IPS DF 6.9 (cell line): ENCODE measurements at regions not wholly inside any gene's neighbourhood (a gene's known extent, or its start where the extent isn't known, plus 50 kb on each side); places are given as distances from the start of the nearest gene placed in this dataset.

Experiments
- DNase-seq: peaks from one replicate; pipeline ENCODE4 v3.0.0-alpha.2; 2013; ENCODE audit warnings: low read depth, low spot score
- H3K27ac ChIP-seq: one replicate; pipeline ENCODE4 v1.5.1; 2013; ENCODE audit warnings: low read length, control low read depth
- H3K27me3 ChIP-seq: 2 replicates; pipeline ENCODE4 v1.6.1; 2013; ENCODE audit warnings: mild to moderate bottlenecking, low read length; ENCODE audit not compliant: control insufficient read depth, insufficient read depth
- H3K36me3 ChIP-seq: 2 replicates; pipeline ENCODE4 v1.6.1; 2013; ENCODE audit warnings: low read length; ENCODE audit not compliant: control insufficient read depth, insufficient read depth
- H3K4me1 ChIP-seq: 2 replicates; pipeline ENCODE4 v1.6.1; 2013; ENCODE audit warnings: low read length; ENCODE audit not compliant: control insufficient read depth, insufficient read depth
- H3K4me3 ChIP-seq: 2 replicates; pipeline ENCODE4 v1.5.1; 2013; ENCODE audit warnings: mild to moderate bottlenecking, low read length
- H3K9me3 ChIP-seq: 2 replicates; pipeline ENCODE4 v1.6.1; 2013; ENCODE audit warnings: low read length, inconsistent platforms; ENCODE audit not compliant: control insufficient read depth, insufficient read depth
- WGBS: extraction: QIAGEN DNeasy Blood & Tissue Kit; methylation state at CpG from one replicate; pipeline ENCODE4 v1.1.7; 2013; ENCODE audit warnings: mixed read lengths, missing lambda C conversion rate; ENCODE audit not compliant: insufficient read length, insufficient coverage; 5-methylcytosine and 5-hydroxymethylcytosine counted together

GRCh38 chr10:28839600-28840007 lies 162.3 kb downstream of the BAMBI start:
- Histone ChIP-seq H3K9me3 (no peaks in the 10 kb centered on the region), H3K27ac (no peak overlapping the region), H3K4me1 (no peaks in the 10 kb centered on the region), H3K4me3 (no peak overlapping the region), H3K36me3 (no peaks in the 10 kb centered on the region), H3K27me3 (no peaks in the 10 kb centered on the region)
- DNase-seq: no peak
- no CpG with 5 or more reads among the region's 6 CpGs for WGBS

GRCh38 chr10:28840202-28840601 lies 162.9 kb downstream of the BAMBI start:
- Histone ChIP-seq H3K4me1 (no peaks in the 10 kb centered on the region), H3K36me3 (no peaks in the 10 kb centered on the region), H3K4me3 (no peak overlapping the region), H3K27ac (no peak overlapping the region), H3K27me3 (no peaks in the 10 kb centered on the region), H3K9me3 (no peaks in the 10 kb centered on the region)
- DNase-seq: no peak
- no CpG with 5 or more reads among the region's 6 CpGs for WGBS

DNA sequence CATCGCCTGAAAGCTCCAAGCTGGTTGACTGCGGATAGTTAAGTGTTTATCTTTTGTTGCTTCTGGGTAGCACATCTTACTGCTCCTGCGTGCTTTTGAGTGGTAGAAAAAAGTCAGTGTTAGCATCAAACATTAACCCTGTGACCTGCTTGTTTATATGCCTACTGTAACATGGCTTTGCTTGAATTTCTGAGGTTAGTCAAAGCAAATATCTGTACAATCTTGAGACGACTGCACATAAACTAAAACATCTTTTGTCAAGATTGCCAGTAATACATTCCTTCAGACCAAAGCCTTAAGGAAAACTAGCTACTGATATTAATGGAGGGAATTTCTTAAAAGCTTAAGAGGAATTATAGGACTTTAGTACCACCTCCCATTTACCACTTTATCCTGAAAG lies 163.7 kb downstream of the BAMBI start:
- H3K27ac ChIP-seq: no peak overlapping the region
- no peaks in the 10 kb centered on the region for H3K4me1 ChIP-seq
- H3K9me3 ChIP-seq: no peaks in the 10 kb centered on the region
- no peaks in the 10 kb centered on the region for H3K36me3 ChIP-seq
- no peak overlapping the region for H3K4me3 ChIP-seq
- no peaks in the 10 kb centered on the region for H3K27me3 ChIP-seq
- no peak for DNase-seq
- no CpG with 5 or more reads among the region's 4 CpGs for WGBS

DNA sequence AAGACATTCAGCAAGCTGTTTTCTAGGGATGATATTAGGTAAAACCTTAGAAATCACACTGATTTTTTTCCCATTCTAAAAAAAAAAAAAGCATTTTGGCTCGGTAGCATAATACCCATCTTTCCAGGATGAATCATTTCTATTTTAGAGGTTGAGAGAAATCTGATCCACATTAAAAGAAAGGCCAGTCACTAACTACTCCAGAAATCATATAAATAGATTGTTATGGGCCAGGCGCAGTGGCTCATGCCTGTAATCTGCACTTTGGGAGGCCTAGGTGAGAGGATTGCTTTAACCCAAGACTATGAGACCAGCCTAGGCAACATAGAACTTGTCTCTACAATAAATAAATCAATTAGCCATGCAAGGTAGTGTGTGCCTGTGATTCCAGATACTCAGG lies 164.3 kb downstream of the BAMBI start:
- Histone ChIP-seq H3K4me3 (no peak overlapping the region), H3K9me3 (no peaks in the 10 kb centered on the region), H3K4me1 (no peaks in the 10 kb centered on the region), H3K36me3 (no peaks in the 10 kb centered on the region), H3K27me3 (no peaks in the 10 kb centered on the region), H3K27ac (no peak overlapping the region)
- no peak for DNase-seq
- no CpG with 5 or more reads among the region's 2 CpGs for WGBS

GRCh38 chr10:28842321-28842720 lies 165.0 kb downstream of the BAMBI start:
- no peaks in the 10 kb centered on the region for H3K27me3 ChIP-seq
- H3K4me1 ChIP-seq: no peaks in the 10 kb centered on the region
- no peaks in the 10 kb centered on the region for H3K36me3 ChIP-seq
- WGBS: no CpG with 5 or more reads among the region's 3 CpGs
- H3K4me3 ChIP-seq: no peak overlapping the region
- no peak for DNase-seq
- no peak overlapping the region for H3K27ac ChIP-seq
- no peaks in the 10 kb centered on the region for H3K9me3 ChIP-seq

DNA sequence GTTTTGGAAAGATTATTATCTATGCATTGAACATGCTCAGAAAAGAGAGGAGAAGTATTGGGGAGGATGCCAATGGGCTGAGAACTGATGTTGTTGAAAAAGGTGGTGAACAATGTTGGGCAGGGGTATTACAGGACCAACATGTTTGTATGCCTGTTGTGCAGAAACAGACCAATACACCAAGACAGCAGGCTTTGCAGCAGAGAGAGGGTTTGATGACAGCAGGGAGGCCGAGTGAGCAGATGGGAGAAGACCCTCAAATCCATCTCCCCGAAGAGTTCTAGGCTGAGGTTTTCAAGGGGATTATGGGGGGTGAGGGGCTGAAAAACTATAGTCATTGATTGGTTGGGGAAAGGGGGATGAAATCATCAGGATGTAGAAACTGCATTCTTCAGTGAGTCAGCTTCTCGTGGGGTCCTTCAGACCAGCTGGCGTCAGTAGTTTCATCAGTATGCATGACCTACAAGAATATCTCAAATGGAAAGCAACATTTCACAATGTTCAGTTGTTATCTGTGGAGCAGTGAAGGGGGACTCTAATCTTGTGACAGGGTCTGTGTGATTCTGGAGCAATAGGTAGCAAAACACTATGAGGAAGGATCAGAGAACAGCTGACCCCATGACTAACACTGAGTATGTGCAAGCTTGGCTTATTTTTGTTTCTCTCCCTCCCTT lies 167.8 kb downstream of the BAMBI start:
- no CpG with 5 or more reads among the region's 4 CpGs for whole genome bisulfite sequencing
- no peak overlapping the region for H3K27ac ChIP-seq
- no peaks in the 10 kb centered on the region for H3K4me1 ChIP-seq
- no peaks in the 10 kb centered on the region for H3K36me3 ChIP-seq
- no peaks in the 10 kb centered on the region for H3K9me3 ChIP-seq
- no peak overlapping the region for H3K4me3 ChIP-seq
- DNase-seq: no peak
- no peaks in the 10 kb centered on the region for H3K27me3 ChIP-seq

GRCh38 chr10:28849309-28849708 lies 172.0 kb downstream of the BAMBI start:
- Histone ChIP-seq H3K4me1 (no peaks in the 10 kb centered on the region), H3K4me3 (no peak overlapping the region), H3K9me3 (no peaks in the 10 kb centered on the region), H3K36me3 (no peaks in the 10 kb centered on the region), H3K27me3 (no peaks in the 10 kb centered on the region), H3K27ac (no peak overlapping the region)
- no CpG with 5 or more reads among the region's 3 CpGs for WGBS
- no peak for DNase-seq

GRCh38 chr10:28849821-28850220 lies 172.5 kb downstream of the BAMBI start:
- WGBS: 100% methylated on average over 1 of the region's 4 CpGs
- Histone ChIP-seq H3K27me3 (no peaks in the 10 kb centered on the region), H3K9me3 (no peaks in the 10 kb centered on the region), H3K4me1 (no peaks in the 10 kb centered on the region), H3K4me3 (no peak overlapping the region), H3K27ac (no peak overlapping the region), H3K36me3 (no peaks in the 10 kb centered on the region)
- DNase-seq: no peak

DNA sequence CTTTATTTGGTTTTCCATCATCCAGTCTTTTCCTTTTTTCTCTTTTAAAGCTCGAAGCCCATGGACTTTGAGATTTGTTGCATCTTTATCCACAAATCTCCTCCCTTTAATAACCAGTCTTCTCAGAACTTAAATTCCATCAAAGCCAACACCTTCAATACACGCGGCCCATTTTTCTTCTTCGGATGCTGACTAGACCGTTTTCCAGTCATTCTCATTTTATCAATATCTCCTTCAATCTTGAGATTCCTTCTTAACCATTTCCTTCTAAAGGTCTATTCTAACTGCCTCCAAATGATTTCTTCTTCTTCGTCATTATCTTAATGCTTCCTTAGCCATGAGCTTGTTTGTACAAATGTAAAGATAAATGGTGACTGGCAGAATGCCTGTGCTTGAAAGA lies 173.5 kb downstream of the BAMBI start:
- WGBS: 100% methylated on average over 3 of the region's 6 CpGs
- H3K4me3 ChIP-seq: no peak overlapping the region
- H3K4me1 ChIP-seq: no peaks in the 10 kb centered on the region
- DNase-seq: no peak
- H3K9me3 ChIP-seq: no peaks in the 10 kb centered on the region
- H3K27me3 ChIP-seq: no peaks in the 10 kb centered on the region
- H3K27ac ChIP-seq: no peak overlapping the region
- no peaks in the 10 kb centered on the region for H3K36me3 ChIP-seq

- Histone ChIP-seq H3K27me3 (no peaks in the 10 kb centered on the region), H3K4me1 (no peaks in the 10 kb centered on the region), H3K4me3 (no peak overlapping the region), H3K27ac (no peak overlapping the region), H3K9me3 (no peaks in the 10 kb centered on the region), H3K36me3 (no peaks in the 10 kb centered on the region)
- DNase-seq: no peak
- no CpG with 5 or more reads among the region's 5 CpGs for WGBS
Observed at GRCh38 chr10:28853195-28853594, 175.9 kb downstream of the BAMBI start.

DNA sequence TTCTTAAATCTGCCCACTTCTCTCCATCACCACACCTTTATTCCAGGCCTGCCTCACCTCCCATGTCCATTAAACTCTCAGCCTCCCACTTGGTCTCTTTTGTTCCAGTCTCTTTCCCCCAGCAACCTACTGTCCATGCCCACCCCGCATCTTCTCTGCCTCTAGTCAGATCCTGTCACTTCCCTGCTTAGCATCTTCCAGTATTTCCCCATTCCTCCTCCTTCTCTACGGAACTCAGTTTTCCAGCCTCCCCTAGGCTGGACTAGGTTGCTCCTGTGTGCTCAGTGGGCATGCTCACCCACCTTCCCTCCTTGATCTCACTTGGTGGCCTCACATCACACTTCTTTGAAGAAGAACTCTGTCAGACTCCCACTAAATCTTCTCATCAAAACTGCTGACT lies 179.8 kb downstream of the BAMBI start:
- no CpG with 5 or more reads among the region's 2 CpGs for WGBS
- H3K4me1 ChIP-seq: no peaks in the 10 kb centered on the region
- no peaks in the 10 kb centered on the region for H3K36me3 ChIP-seq
- H3K27ac ChIP-seq: no peak overlapping the region
- H3K9me3 ChIP-seq: no peaks in the 10 kb centered on the region
- DNase-seq: no peak
- no peaks in the 10 kb centered on the region for H3K27me3 ChIP-seq
- no peak overlapping the region for H3K4me3 ChIP-seq
